H9 (cell line): ENCODE measurements at regions not wholly inside any gene's neighbourhood (a gene's known extent, or its start where the extent isn't known, plus 50 kb on each side); places are given as distances from the start of the nearest gene placed in this dataset.

ENCODE experiments used
- DNase-seq: peaks from one replicate; pipeline ENCODE4 v3.0.0-alpha.2; 2017
- H2AFZ ChIP-seq: one replicate; pipeline ENCODE4 v1.6.1; 2013; ENCODE audit warnings: mild to moderate bottlenecking, low read length, control low read depth, moderate library complexity
- H2AK5ac ChIP-seq: 2 replicates; pipeline ENCODE4 v1.6.1; 2013; ENCODE audit warnings: low read length, control low read depth, mixed read lengths; ENCODE audit not compliant: insufficient read length
- H2BK120ac ChIP-seq: one replicate; pipeline ENCODE4 v1.6.1; 2013; ENCODE audit warnings: low read depth, mild to moderate bottlenecking, low read length, control low read depth, inconsistent platforms; ENCODE audit not compliant: poor library complexity, severe bottlenecking
- H2BK12ac ChIP-seq: 2 replicates; pipeline ENCODE4 v1.6.1; 2013; ENCODE audit warnings: low read length, control low read depth, mixed read lengths, low read depth; ENCODE audit not compliant: insufficient read length
- H2BK15ac ChIP-seq: 2 replicates; pipeline ENCODE4 v1.6.1; 2013; ENCODE audit warnings: low read depth, low read length, control low read depth
- H2BK20ac ChIP-seq: one replicate; pipeline ENCODE4 v1.6.1; 2013; ENCODE audit warnings: low read depth, mild to moderate bottlenecking, low read length, control low read depth, inconsistent platforms; ENCODE audit not compliant: poor library complexity, severe bottlenecking
- H2BK5ac ChIP-seq: 2 replicates; pipeline ENCODE4 v1.6.1; 2013; ENCODE audit warnings: low read length, control low read depth, mixed read lengths; ENCODE audit not compliant: insufficient read length
- H3K14ac ChIP-seq: 2 replicates; pipeline ENCODE4 v1.6.1; 2013; ENCODE audit warnings: low read length, control low read depth; ENCODE audit not compliant: insufficient read depth
- H3K18ac ChIP-seq: 2 replicates; pipeline ENCODE4 v1.6.1; 2013; ENCODE audit warnings: low read depth, mild to moderate bottlenecking, mixed read lengths, low read length, control low read depth; ENCODE audit not compliant: insufficient read length
- H3K23ac ChIP-seq: 2 replicates; pipeline ENCODE4 v1.6.1; 2013; ENCODE audit warnings: low read length, control low read depth, mixed read lengths, low read depth; ENCODE audit not compliant: insufficient read length
- H3K23me2 ChIP-seq: 2 replicates; pipeline ENCODE4 v1.6.1; 2013; ENCODE audit warnings: low read depth, mild to moderate bottlenecking, mixed read lengths, low read length, control low read depth; ENCODE audit not compliant: insufficient read length, poor library complexity, severe bottlenecking
- H3K27ac ChIP-seq: 2 replicates; pipeline ENCODE4 v1.5.1; 2013; ENCODE audit warnings: low read length, control low read depth, mixed read lengths, low read depth; ENCODE audit not compliant: insufficient read length
- H3K27me3 ChIP-seq: 2 replicates; pipeline ENCODE4 v1.6.1; 2013; ENCODE audit warnings: low read length, control low read depth, inconsistent platforms; ENCODE audit not compliant: insufficient read depth
- H3K4ac ChIP-seq: 2 replicates; pipeline ENCODE4 v1.6.1; 2013; ENCODE audit warnings: low read depth, mild to moderate bottlenecking, control low read depth, inconsistent platforms, low read length, moderate library complexity
- H3K4me1 ChIP-seq: 2 replicates; pipeline ENCODE4 v1.6.1; 2013; ENCODE audit warnings: low read length, control low read depth, inconsistent platforms; ENCODE audit not compliant: insufficient read depth
- H3K4me2 ChIP-seq: 2 replicates; pipeline ENCODE4 v1.6.1; 2013; ENCODE audit warnings: low read length, control low read depth, mixed read lengths; ENCODE audit not compliant: insufficient read length, insufficient read depth
- H3K56ac ChIP-seq: 2 replicates; pipeline ENCODE4 v1.6.1; 2013; ENCODE audit warnings: low read depth, mild to moderate bottlenecking, mixed read lengths, low read length, control low read depth; ENCODE audit not compliant: insufficient read length
- H3K79me1 ChIP-seq: 2 replicates; pipeline ENCODE4 v1.6.1; 2013; ENCODE audit warnings: low read depth, mild to moderate bottlenecking, moderate library complexity, low read length, control low read depth, inconsistent platforms; ENCODE audit not compliant: insufficient read depth, poor library complexity, severe bottlenecking
- H3K79me2 ChIP-seq: 2 replicates; pipeline ENCODE4 v1.6.1; 2013; ENCODE audit warnings: low read length, control low read depth, inconsistent platforms; ENCODE audit not compliant: insufficient read depth
- H3K9ac ChIP-seq: 2 replicates; pipeline ENCODE4 v1.6.1; 2013; ENCODE audit warnings: low read length, control low read depth, mixed read lengths; ENCODE audit not compliant: insufficient read length; ENCODE audit errors: extremely low read depth
- H3K9me3 ChIP-seq: one replicate; pipeline ENCODE4 v1.6.1; 2013; ENCODE audit warnings: low read depth, low read length, inconsistent platforms; ENCODE audit not compliant: control insufficient read depth
- H3T11ph ChIP-seq: one replicate; pipeline ENCODE4 v1.6.1; 2013; ENCODE audit warnings: mild to moderate bottlenecking, low read length, control low read depth, inconsistent platforms
- H4K20me1 ChIP-seq: one replicate; pipeline ENCODE4 v1.6.1; 2013; ENCODE audit not compliant: control insufficient read depth, insufficient read length, insufficient read depth
- H4K5ac ChIP-seq: 2 replicates; pipeline ENCODE4 v1.6.1; 2013; ENCODE audit warnings: low read depth, mild to moderate bottlenecking, mixed read lengths, low read length, control low read depth; ENCODE audit not compliant: insufficient read length
- H4K8ac ChIP-seq: replicated peaks from 2 replicates; pipeline ENCODE4 v1.6.1; 2013; ENCODE audit warnings: low read length, control low read depth, mixed read lengths, low read depth; ENCODE audit not compliant: insufficient read length
- H4K91ac ChIP-seq: 2 replicates; pipeline ENCODE4 v1.6.1; 2013; ENCODE audit warnings: low read depth, mild to moderate bottlenecking, moderate library complexity, mixed read lengths, low read length, control low read depth; ENCODE audit not compliant: insufficient read length
- H3K27ac Mint-ChIP-seq, 3 experiments: 2 replicates in 2 of 3; 3 replicates in 1 of 3; pipeline ENCODE4 v1.8.0; 2020 to 2021; ENCODE audit warnings: mixed read lengths in 3 of 3, mild to moderate bottlenecking in 1 of 3, moderate library complexity in 1 of 3
- H3K27me3 Mint-ChIP-seq: 2 replicates; pipeline ENCODE4 v1.8.0; 2021; ENCODE audit warnings: low read depth, mild to moderate bottlenecking, moderate library complexity, mixed read lengths
- H3K36me3 Mint-ChIP-seq, 3 experiments: 2 replicates in 2 of 3; 3 replicates in 1 of 3; pipeline ENCODE4 v1.8.0; 2020 to 2021; ENCODE audit warnings: low read depth in 3 of 3, mixed read lengths in 3 of 3; ENCODE audit not compliant: insufficient read depth in 1 of 3
- H3K4me1 Mint-ChIP-seq, 2 experiments: 2 replicates each; pipeline ENCODE4 v1.8.0; 2020; ENCODE audit warnings: mixed read lengths in 2 of 2
- H3K4me3 Mint-ChIP-seq, 2 experiments: 2 replicates in 1 of 2; 3 replicates in 1 of 2; pipeline ENCODE4 v1.8.0; 2020 to 2021; ENCODE audit warnings: mild to moderate bottlenecking in 2 of 2, mixed read lengths in 2 of 2, moderate library complexity in 1 of 2
- H3K9me3 Mint-ChIP-seq, 2 experiments: 2 replicates in 1 of 2; 3 replicates in 1 of 2; pipeline ENCODE4 v1.8.0; 2020; ENCODE audit warnings: mild to moderate bottlenecking in 2 of 2, mixed read lengths in 2 of 2, moderate library complexity in 1 of 2
- CTCF ChIP-seq: fragments of 200-600 bp; sonication (generic); conservative IDR thresholded peaks from 3 replicates; pipeline ENCODE4 v1.8.0; 2021; ENCODE audit warnings: antibody characterized with exemption, mild to moderate bottlenecking
- WGBS: extraction: QIAGEN DNeasy Blood & Tissue Kit; methylation state at CpG from one replicate; pipeline ENCODE4 v1.1.7; 2013; ENCODE audit warnings: missing lambda C conversion rate, low lambda C conversion rate, mixed read lengths; ENCODE audit not compliant: insufficient read length; ENCODE audit errors: extremely low coverage; 5-methylcytosine and 5-hydroxymethylcytosine counted together

DNA sequence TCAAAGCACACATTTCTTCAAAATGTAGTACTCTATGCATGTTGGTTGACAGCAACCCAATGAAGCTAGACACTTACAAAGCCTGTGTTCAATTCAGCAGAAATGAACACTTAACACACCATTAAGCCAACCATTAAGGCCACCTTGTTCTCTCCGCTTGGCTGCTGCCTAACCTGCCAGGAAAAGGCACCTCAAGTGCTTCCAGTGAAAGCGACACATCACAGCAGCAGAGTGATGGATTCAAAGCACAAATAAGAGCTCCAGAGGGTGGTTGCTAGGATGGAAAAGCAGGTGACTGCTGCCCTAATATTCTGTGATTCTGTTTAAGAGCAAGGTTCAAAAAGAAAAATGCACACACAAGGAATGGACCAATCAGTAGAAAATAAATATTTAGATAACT lies 81.5 kb upstream of the GNAI1 start:
- Histone ChIP-seq H2AFZ (peak overlapping the region; percentile 14), H4K20me1 (no peaks in the 10 kb centered on the region), H3K27ac (no peak overlapping the region), H3K27me3 (no peaks in the 10 kb centered on the region), H2BK12ac (no peak overlapping the region), H3K79me2 (no peaks in the 10 kb centered on the region), H3K9ac (no peak overlapping the region), H2BK20ac (no peak overlapping the region), H3K4me2 (no peak overlapping the region), H4K91ac (no peak overlapping the region), H3T11ph (no peak overlapping the region), H2BK5ac (no peak overlapping the region), H2BK120ac (no peak overlapping the region), H3K9me3 (no peaks in the 10 kb centered on the region), H3K18ac (no peak overlapping the region), H3K4me1 (no peaks in the 10 kb centered on the region), H2BK15ac (no peak overlapping the region), H3K14ac (no peak overlapping the region), H4K8ac (no peak overlapping the region), H2AK5ac (no peak overlapping the region), H3K23ac (no peak overlapping the region), H3K56ac (no peak overlapping the region), H3K79me1 (no peaks in the 10 kb centered on the region), H4K5ac (no peak overlapping the region), H3K4ac (no peak overlapping the region), H3K23me2 (no peaks in the 10 kb centered on the region)
- DNase-seq = no peak
- Mint-ChIP-seq H3K27ac (no peak overlapping the region), H3K4me3 (no peak overlapping the region), H3K4me1 (no peaks in the 10 kb centered on the region), H3K36me3 (no peaks in the 10 kb centered on the region; a peak in 1 of 7 replicates), H3K9me3 (no peaks in the 10 kb centered on the region), H3K27me3 (no peaks in the 10 kb centered on the region; the same call in 1 of the 2 replicates)
- no peak for TF ChIP-seq CTCF
- WGBS = no CpG with 5 or more reads among the region's 2 CpGs
